Testis (tissue), 2 donors: ENCODE measurements at regions not wholly inside any gene's neighbourhood (a gene's known extent, or its start where the extent isn't known, plus 50 kb on each side); places are given as distances from the start of the nearest gene placed in this dataset.

ENCODE experiments used
- CTCF ChIP-seq, 3 experiments: fragments of 450-650 bp in 2 of 3; fragments of 200-600 bp in 1 of 3; sonication (generic) in 1 of 3; IDR thresholded peaks; one replicate each; pipeline ENCODE4 v1.5.1; 2016 to 2019; ENCODE audit warnings: antibody characterized with exemption in 3 of 3, mild to moderate bottlenecking in 2 of 3, moderate library complexity in 1 of 3
- POLR2A ChIP-seq: fragments of 450-650 bp; IDR thresholded peaks from one replicate; pipeline ENCODE4 v1.6.1; 2017; ENCODE audit warnings: antibody characterized with exemption, mild to moderate bottlenecking, moderate library complexity

GRCh38 chr5:93208141-93208751 lies 372.8 kb downstream of the NR2F1-AS1 start:
- TF ChIP-seq CTCF (IDR thresholded peaks at IDR 0.05) (no peak), POLR2A (no peak)
